GM12865 (cell line): ENCODE measurements at regions not wholly inside any gene's neighbourhood (a gene's known extent, or its start where the extent isn't known, plus 50 kb on each side); places are given as distances from the start of the nearest gene placed in this dataset.
"Not testable (repeated sequence)": the region's sequence is repeated elsewhere in the genome, so short reads cannot be mapped to it uniquely, and the experiment has no call there.

ENCODE experiments used
- DNase-seq: peaks from one replicate; pipeline ENCODE4 v3.0.0; 2010; ENCODE audit warnings: low read depth
- H3K4me3 ChIP-seq: 2 replicates; pipeline ENCODE4 v1.5.1; 2011; ENCODE audit warnings: mild to moderate bottlenecking, low read depth, low read length, control low read depth
- TF ChIP-seq, protein P1 (sequence below): IDR thresholded peaks from 2 replicates; pipeline ENCODE4 v1.5.1; 2011; ENCODE audit warnings: low read length, control low read depth, low read depth, inconsistent platforms; ENCODE audit not compliant: insufficient read depth; ENCODE audit errors: missing control alignments

DNA sequence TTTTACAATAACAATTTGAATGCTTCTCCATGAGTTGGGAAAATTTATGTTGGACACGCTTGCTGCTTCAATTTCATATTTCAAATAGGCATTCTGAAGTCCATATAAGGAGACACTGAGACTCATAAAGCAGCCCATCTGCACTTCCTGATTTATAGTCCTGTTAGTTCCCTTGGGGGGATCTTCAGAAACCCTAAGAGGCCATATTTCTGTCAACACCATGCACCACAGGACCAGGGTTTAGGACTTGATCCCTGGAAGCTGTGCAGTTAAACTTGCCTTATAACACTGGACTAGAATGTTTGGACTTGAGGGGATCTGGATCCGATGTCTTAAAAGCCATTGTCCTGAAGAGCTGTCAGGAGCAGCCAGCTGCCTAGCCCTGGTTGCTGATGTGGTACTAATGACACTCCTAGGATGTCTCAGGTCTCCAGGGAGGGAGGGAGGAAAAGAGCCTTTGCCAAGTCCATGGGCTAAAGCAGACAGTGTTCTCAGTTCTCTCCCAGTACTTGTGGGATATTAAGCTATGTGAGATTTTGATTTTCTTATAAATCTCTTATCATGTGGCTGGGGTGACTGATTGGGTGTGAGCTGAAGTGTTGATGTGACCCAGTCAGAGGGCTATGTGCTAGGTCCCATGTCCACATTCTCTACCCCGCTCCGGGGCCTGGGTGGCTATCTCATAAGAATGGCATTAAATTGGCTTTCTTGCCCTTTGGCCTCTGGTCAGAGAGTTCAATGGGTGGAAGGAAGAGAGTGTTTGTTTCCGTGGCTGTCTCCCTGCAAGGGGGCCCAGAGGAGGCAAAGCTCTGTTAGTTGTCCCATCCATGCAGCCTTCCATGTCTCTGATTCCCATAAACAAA is 399.8 kb downstream of the OSTF1 start:
- H3K4me3 ChIP-seq: no peak overlapping the region
- TF ChIP-seq, protein P1, sequence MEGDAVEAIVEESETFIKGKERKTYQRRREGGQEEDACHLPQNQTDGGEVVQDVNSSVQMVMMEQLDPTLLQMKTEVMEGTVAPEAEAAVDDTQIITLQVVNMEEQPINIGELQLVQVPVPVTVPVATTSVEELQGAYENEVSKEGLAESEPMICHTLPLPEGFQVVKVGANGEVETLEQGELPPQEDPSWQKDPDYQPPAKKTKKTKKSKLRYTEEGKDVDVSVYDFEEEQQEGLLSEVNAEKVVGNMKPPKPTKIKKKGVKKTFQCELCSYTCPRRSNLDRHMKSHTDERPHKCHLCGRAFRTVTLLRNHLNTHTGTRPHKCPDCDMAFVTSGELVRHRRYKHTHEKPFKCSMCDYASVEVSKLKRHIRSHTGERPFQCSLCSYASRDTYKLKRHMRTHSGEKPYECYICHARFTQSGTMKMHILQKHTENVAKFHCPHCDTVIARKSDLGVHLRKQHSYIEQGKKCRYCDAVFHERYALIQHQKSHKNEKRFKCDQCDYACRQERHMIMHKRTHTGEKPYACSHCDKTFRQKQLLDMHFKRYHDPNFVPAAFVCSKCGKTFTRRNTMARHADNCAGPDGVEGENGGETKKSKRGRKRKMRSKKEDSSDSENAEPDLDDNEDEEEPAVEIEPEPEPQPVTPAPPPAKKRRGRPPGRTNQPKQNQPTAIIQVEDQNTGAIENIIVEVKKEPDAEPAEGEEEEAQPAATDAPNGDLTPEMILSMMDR: no peak
- no peak for DNase-seq

DNA sequence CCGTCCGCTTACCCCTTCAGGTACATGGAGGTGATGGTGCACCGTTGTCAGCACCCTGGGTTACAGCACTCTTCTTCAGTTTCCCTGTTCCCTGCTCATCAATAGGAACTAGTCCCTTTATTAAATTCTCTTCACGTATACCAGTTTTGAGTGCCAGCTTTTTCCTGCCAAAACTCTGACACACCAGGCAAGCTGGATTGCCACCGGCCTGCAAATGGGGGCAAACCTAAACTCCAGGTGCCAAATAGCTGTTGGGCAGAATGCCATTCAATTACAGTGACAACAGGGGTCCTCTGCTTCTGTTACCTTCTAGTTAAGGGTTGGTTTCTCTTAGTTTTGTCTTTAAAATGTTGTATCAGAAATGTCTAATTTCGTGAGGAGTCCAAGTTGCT is 400.4 kb downstream of the OSTF1 start:
- no peak overlapping the region for H3K4me3 ChIP-seq
- TF ChIP-seq, protein P1: no peak
- DNase-seq: no peak

DNA sequence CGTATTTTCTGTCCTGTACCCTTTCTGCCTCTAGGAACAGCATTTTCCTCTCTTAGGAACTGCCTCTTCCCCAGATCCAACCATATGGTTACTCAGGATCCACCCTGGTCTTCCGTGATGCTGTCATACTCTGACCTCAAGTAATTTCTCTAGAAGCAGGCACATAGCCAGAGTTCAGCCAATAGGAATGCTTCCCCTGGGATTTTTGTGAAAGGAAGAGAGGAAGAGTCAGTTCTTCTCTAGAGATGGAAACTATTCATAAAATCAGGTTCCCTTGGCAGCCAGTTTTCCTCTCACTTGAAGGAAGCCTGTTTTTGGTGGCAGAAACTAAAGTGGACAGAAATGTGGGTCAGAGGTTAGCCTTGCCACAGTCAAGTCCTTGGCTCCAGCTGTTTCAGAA is 400.1 kb upstream of the PCSK5 start:
- DNase-seq: no peak
- TF ChIP-seq, protein P1: no peak
- no peak overlapping the region for H3K4me3 ChIP-seq

DNA sequence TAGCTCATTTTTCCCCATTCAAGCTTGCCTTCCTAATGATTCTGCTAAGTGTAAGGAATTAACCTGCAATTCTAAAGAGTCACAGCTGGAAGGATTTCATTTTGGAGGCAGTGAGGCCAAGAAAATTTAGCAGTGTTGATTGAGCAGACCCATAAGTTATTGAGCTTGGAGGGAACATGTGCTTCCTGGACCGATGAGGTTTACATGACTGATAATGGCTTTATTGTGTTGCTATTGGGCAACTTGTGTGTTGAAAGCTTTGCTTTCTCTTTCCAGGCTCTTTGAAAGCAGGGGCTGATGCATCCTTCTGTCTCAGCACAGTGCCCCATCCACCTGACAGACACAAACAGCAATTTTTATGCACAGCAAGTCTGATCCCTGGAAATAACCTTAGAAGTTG is 398.9 kb upstream of the PCSK5 start:
- no peak for DNase-seq
- TF ChIP-seq, protein P1: no peak

DNA sequence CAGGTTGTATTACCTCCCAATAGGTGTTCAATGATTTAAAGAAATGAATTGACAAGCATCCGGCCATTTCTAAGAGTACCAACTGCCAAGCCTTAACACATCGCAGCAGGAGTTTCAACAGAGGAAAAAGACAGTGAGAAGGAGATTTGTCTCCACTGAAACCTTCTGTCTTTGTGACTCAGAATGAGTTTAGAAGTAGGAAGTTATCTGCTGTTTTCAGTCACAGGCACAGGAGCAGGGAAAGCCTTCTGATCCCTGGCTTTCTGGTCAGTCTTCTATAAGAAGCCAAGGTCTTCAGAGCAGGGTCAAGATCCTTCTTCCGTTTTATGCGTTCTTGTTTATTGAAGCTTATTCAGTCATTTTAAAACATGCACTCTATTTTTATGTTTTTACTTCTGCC is 390.7 kb upstream of the PCSK5 start:
- no peak overlapping the region for H3K4me3 ChIP-seq
- no peak for DNase-seq
- TF ChIP-seq, protein P1: no peak

More for the DNA sequence above, 398.9 kb upstream of the PCSK5 start:
- H3K4me3 ChIP-seq: no peak overlapping the region

DNA sequence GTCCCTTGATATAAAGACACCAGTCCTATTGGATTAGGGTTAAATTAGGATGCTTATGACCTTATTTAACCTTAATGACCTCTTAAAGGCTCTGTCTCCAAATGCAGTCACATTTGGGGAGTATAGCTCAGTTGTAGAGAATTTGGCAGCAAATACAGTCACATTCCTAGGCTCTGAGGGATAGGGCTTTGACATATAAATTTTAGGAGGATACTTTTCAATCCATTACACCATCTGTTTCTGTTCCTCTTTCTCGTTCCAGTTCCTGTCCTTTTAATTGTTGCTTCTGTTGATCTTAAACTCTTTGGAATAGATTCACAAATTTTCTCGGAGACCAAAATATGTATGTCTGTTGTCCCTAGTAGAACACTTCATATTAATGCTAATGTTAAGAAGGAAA is 390.0 kb upstream of the PCSK5 start:
- TF ChIP-seq, protein P1: no peak
- DNase-seq: no peak
- H3K4me3 ChIP-seq: no peak overlapping the region

DNA sequence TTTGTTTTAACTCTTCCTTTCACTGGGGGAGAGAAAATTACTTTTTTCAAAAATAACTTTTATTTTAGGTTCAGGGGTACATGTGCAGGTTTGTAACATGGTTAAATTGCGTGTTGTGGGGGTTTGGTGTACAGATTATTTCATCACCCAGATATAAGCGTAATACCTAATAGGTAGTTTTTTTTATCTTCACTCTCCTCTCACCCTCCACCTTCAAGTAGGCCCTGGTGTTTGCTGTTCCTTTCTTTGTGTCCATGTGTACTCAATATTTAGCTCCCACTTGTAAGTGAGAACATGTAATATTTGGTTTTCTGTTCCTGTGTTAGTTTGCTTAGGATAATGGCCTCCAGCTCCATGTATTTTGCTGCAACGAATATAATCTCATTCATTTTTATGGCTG is 389.5 kb upstream of the PCSK5 start:
- not testable (repeated sequence) for H3K4me3 ChIP-seq

More for the DNA sequence above, 389.5 kb upstream of the PCSK5 start:
- not testable (repeated sequence) for DNase-seq
